ENCODE measurements at regions not wholly inside any gene's neighbourhood (a gene's known extent, or its start where the extent isn't known, plus 50 kb on each side); places are given as distances from the start of the nearest gene placed in this dataset.

GRCh38 chr13:83980331-83980730, 98.1 kb upstream of the SLITRK1 start:
- no peak for DNase-seq

GRCh38 chr13:83975655-83976165, 93.4 kb upstream of the SLITRK1 start:
- DNase-seq = peak; percentile 2

- DNase-seq = no peak
These were observed 76.3 kb upstream of the SLITRK1 start for GRCh38 chr13:83958531-83958930.

- no peak for DNase-seq
These were observed 72.7 kb upstream of the SLITRK1 start for GRCh38 chr13:83955011-83955410.

GRCh38 chr13:83953916-83954315, 71.6 kb upstream of the SLITRK1 start:
- DNase-seq = no peak

- DNase-seq = no peak
These were observed 68.0 kb upstream of the SLITRK1 start for GRCh38 chr13:83950293-83950692.

GRCh38 chr13:83943530-83944279, 61.4 kb upstream of the SLITRK1 start:
- DNase-seq = no peak

GRCh38 chr13:83941701-83942335, 59.5 kb upstream of the SLITRK1 start:
- DNase-seq = no peak

GRCh38 chr13:83940742-83941141, 58.5 kb upstream of the SLITRK1 start:
- no peak for DNase-seq

- no peak for DNase-seq
These were observed 55.3 kb upstream of the SLITRK1 start for GRCh38 chr13:83937579-83937978.

- no peak for DNase-seq
These were observed 53.3 kb upstream of the SLITRK1 start for GRCh38 chr13:83935566-83935965.
